GM12874 (cell line): ENCODE measurements at regions not wholly inside any gene's neighbourhood (a gene's known extent, or its start where the extent isn't known, plus 50 kb on each side); places are given as distances from the start of the nearest gene placed in this dataset.

ENCODE experiments used
- TF ChIP-seq, protein P1 (sequence below): IDR thresholded peaks from 2 replicates; pipeline ENCODE4 v1.5.1; 2011; ENCODE audit warnings: low read depth, mild to moderate bottlenecking, control low read depth, low read length, moderate library complexity; ENCODE audit not compliant: insufficient read depth

DNA sequence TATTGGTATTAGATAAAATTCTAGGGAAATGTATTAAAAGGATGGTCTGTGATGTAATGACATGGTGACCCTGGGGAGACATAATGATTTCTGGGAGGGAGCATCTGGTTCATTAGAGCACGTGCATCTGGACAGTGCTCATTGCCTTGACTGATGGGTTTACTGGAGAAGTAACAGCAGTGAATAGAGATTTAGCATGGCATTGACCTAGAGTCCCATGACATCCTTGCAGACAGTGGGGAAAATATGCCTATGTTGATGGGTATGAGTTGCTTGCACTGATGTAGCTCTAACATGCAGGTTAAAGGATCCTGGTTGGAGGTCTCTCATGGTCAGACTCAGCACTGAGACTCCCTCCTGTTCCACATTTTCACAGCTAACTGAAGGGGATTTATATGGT lies 164.1 kb upstream of the OLIG3 start:
- TF ChIP-seq, protein P1, sequence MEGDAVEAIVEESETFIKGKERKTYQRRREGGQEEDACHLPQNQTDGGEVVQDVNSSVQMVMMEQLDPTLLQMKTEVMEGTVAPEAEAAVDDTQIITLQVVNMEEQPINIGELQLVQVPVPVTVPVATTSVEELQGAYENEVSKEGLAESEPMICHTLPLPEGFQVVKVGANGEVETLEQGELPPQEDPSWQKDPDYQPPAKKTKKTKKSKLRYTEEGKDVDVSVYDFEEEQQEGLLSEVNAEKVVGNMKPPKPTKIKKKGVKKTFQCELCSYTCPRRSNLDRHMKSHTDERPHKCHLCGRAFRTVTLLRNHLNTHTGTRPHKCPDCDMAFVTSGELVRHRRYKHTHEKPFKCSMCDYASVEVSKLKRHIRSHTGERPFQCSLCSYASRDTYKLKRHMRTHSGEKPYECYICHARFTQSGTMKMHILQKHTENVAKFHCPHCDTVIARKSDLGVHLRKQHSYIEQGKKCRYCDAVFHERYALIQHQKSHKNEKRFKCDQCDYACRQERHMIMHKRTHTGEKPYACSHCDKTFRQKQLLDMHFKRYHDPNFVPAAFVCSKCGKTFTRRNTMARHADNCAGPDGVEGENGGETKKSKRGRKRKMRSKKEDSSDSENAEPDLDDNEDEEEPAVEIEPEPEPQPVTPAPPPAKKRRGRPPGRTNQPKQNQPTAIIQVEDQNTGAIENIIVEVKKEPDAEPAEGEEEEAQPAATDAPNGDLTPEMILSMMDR = no peak

DNA sequence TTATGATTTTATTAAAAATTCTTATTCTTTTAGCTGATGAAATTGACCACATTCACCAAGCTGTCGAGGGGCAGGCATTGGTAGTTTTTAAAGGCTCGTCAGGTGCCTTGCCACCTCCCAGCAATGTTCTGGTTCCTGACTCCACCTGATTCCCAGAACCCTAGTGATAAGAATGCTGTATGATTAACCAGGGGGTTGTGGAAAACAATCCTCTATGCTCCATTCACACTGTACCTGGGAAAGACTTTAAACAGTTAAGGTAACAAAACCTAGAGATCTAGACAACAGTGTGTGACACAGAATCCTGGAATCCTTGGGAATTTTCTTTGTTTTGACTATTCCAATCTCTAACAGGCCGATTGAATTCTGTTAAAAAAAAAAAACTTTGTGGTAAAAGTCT lies 165.7 kb upstream of the OLIG3 start:
- TF ChIP-seq, protein P1 = no peak

DNA sequence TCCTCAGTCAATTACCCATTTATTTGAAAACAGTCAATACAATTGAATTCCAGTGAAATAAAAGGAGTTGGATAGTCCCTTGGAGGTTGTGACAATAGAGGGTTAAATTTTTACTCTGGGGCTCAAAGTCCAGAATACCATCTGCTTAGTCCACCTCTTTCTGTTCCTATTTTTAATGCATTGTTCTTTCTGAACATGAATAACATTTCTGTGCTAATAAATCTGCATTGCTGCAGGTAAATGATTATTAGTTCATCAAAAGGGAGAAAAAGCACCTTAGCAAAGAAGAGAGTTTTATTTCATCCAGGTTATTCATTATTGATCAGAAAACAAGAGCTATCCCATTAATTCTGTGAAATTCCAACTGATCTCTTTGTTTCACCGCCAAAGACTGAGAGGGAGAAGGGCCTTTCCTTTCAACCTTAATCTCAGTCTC lies 166.1 kb upstream of the OLIG3 start:
- TF ChIP-seq, protein P1 = no peak

DNA sequence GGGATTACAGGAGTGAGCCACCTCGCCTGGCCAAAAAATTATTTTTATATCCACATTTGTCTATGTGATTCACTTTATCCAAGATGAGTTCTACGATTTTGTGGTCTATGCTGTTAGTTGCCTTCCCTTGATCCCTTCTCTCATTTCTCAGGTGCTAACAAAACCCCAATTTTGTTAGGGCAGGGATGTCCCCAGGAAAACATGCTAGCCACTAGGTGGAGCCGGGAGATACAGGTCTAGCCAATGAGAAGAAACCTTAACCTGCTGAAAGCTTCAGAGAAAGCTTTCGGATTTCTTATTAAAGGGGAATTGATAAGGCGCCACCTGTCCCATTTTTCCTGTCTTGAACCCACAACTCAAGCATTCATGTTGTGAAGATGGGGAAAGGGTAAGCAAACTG lies 167.4 kb upstream of the OLIG3 start:
- TF ChIP-seq, protein P1 = peak; percentile 45; the same call in 1 of the 2 replicates

DNA sequence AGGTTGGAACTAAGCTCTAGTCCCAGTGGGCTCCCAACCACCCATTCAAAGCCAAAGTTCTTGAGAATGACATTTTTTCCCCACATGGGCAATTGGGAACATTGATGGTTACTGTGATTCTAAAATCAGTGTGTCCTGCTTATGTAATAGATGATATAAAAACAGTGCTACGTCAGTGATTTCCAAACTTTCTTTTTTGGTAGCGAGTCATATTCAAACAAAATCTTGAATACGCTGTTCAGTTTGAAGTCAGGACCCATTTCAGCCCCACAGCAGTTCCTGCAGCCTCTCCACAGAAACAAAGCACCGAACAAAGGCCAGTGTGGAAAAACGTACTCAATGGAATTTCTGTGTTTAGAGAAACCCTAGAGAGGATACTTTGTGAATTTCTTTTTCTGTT lies 170.0 kb upstream of the OLIG3 start:
- TF ChIP-seq, protein P1 = no peak

DNA sequence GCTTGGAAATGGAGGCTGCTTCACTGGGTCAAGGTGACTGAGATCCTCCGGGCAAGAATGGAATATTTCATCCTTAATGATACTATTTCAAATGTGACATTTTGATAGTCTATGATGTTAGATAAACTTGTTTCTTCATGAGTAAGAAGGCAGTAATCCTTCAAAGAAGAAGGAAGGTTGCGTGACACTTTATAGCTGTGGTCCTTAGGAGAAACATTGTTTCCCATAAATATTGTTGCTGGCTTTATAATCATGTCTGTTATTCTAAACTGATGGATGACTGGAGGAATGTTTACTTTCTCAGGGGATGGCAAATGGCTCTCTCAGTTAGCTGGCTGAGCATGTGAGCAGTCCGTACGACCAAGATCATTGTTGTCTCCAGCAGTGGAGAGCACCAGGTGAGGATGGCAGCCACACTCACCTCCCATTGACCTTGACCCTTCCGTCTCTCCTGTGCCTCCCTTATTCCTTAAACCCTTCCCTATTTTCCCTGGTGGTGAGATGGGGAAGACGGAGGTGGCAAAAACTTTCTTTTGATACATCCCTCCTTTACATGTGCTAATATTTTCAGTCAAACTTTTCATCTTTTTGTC lies 171.2 kb upstream of the OLIG3 start:
- TF ChIP-seq, protein P1 = no peak

DNA sequence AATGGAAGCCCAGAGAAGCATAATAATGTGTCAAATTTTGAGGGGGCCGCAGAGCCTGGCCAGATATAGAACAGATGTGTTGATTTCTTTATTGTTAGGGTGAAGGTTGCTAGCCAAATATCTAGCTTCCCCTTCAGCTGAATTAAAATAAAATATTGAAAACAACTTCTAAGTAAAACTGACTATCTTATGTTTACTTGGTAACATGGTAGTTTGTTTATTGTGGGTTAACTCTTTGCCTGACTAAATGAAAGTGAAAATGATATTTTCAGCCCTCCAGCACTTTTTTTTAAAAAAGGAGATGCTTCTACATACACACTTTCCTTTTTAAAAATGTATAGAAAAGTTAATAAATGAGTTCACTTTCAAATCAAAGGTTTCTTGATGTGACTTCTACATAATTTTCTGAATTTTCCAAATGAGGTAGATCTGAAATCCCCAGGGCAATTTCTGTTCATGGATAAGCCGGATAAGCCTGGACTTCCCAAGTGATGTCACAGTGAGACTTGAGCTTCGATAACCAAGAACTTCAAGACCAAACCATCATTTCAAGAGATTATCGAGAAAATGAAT lies 172.1 kb upstream of the OLIG3 start:
- TF ChIP-seq, protein P1 = no peak

DNA sequence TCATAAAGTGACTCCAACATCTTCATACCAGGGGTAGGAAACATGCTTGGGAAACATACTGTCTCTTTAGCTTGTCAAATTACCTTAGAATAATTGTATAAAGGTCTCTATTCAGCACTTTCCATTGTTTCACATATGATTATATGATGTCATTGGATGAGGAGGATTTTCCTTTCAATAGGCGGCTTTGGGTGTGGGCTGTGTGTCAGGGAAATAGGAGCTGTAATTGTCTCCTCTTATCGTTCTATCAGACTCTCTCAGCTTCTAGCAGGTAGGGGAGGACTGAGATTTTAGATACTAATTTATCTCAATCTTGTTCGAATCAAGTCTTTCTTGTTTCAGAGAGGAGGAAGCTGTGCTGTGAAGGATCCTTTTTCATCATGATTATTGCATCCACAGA lies 179.4 kb upstream of the OLIG3 start:
- TF ChIP-seq, protein P1 = no peak
